ENCODE measurements at regions not wholly inside any gene's neighbourhood (a gene's known extent, or its start where the extent isn't known, plus 50 kb on each side); places are given as distances from the start of the nearest gene placed in this dataset.

DNA sequence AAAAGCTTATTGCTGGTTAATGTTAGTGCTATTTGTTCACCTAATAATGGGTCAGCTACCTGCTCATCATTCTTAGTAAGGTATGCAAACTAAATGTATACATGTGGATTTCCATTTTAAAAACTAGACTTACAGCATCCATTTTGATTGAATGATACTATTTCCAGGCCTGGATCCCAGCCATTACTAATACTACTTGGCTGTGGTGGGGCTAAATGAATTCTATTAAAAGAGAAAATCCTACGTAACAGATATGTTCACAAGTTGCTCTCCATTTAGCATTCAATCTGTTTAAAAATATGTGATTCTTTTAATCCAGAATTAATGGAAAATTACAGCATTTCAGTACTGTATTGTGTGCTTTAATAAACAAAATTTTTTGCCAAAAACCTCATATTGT lies 169.4 kb upstream of the MIR17HG start:
- TF ChIP-seq, protein P1, sequence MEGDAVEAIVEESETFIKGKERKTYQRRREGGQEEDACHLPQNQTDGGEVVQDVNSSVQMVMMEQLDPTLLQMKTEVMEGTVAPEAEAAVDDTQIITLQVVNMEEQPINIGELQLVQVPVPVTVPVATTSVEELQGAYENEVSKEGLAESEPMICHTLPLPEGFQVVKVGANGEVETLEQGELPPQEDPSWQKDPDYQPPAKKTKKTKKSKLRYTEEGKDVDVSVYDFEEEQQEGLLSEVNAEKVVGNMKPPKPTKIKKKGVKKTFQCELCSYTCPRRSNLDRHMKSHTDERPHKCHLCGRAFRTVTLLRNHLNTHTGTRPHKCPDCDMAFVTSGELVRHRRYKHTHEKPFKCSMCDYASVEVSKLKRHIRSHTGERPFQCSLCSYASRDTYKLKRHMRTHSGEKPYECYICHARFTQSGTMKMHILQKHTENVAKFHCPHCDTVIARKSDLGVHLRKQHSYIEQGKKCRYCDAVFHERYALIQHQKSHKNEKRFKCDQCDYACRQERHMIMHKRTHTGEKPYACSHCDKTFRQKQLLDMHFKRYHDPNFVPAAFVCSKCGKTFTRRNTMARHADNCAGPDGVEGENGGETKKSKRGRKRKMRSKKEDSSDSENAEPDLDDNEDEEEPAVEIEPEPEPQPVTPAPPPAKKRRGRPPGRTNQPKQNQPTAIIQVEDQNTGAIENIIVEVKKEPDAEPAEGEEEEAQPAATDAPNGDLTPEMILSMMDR (IDR thresholded peaks at IDR 0.05) = no peak
- no peak for TF ChIP-seq POLR2A (IDR thresholded peaks at IDR 0.05)
